IPS-15b (cell line): ENCODE measurements at regions not wholly inside any gene's neighbourhood (a gene's known extent, or its start where the extent isn't known, plus 50 kb on each side); places are given as distances from the start of the nearest gene placed in this dataset.

Experiments used
- H3K27me3 ChIP-seq: one replicate; pipeline ENCODE4 v1.6.1; 2013; ENCODE audit warnings: low read length; ENCODE audit not compliant: control insufficient read depth, insufficient read depth
- H3K36me3 ChIP-seq: one replicate; pipeline ENCODE4 v1.6.1; 2013; ENCODE audit warnings: low read length; ENCODE audit not compliant: control insufficient read depth, insufficient read depth
- H3K4me1 ChIP-seq: one replicate; pipeline ENCODE4 v1.6.1; 2013; ENCODE audit warnings: mild to moderate bottlenecking, low read length; ENCODE audit not compliant: control insufficient read depth, insufficient read depth
- H3K4me3 ChIP-seq: one replicate; pipeline ENCODE4 v1.5.1; 2013; ENCODE audit warnings: low read depth, low read length
- H3K9ac ChIP-seq: one replicate; pipeline ENCODE4 v1.6.1; 2013; ENCODE audit warnings: low read depth, mild to moderate bottlenecking, low read length
- H3K9me3 ChIP-seq: one replicate; pipeline ENCODE4 v1.6.1; 2013; ENCODE audit warnings: mild to moderate bottlenecking, low read length; ENCODE audit not compliant: control insufficient read depth, insufficient read depth

- H3K9ac ChIP-seq, result no peak overlapping the region
- H3K4me1 ChIP-seq, result peaks cover 4% of the 10 kb centered on the region
- no peak overlapping the region for H3K4me3 ChIP-seq
- H3K36me3 ChIP-seq, result no peaks in the 10 kb centered on the region
- H3K27me3 ChIP-seq, result no peaks in the 10 kb centered on the region
- no peaks in the 10 kb centered on the region for H3K9me3 ChIP-seq
These were observed 266.6 kb upstream of the GAS1 start for GRCh38 chr9:87213948-87214347.

- Histone ChIP-seq H3K9ac (no peak overlapping the region), H3K4me1 (peaks cover 4% of the 10 kb centered on the region), H3K9me3 (no peaks in the 10 kb centered on the region), H3K4me3 (no peak overlapping the region), H3K27me3 (no peaks in the 10 kb centered on the region), H3K36me3 (no peaks in the 10 kb centered on the region)
These were observed 267.7 kb upstream of the GAS1 start for GRCh38 chr9:87214991-87215390.

GRCh38 chr9:87216036-87216435 lies 268.7 kb upstream of the GAS1 start:
- no peak overlapping the region for H3K9ac ChIP-seq
- no peaks in the 10 kb centered on the region for H3K27me3 ChIP-seq
- no peak overlapping the region for H3K4me3 ChIP-seq
- H3K9me3 ChIP-seq, result no peaks in the 10 kb centered on the region
- H3K4me1 ChIP-seq, result peaks cover 4% of the 10 kb centered on the region
- no peaks in the 10 kb centered on the region for H3K36me3 ChIP-seq

GRCh38 chr9:87216897-87217455 lies 269.7 kb upstream of the GAS1 start:
- no peaks in the 10 kb centered on the region for H3K27me3 ChIP-seq
- H3K9ac ChIP-seq, result no peak overlapping the region
- peaks cover 4% of the 10 kb centered on the region for H3K4me1 ChIP-seq
- no peaks in the 10 kb centered on the region for H3K36me3 ChIP-seq
- H3K9me3 ChIP-seq, result no peaks in the 10 kb centered on the region
- no peak overlapping the region for H3K4me3 ChIP-seq

GRCh38 chr9:87223392-87224246 lies 274.0 kb upstream of the DAPK1 start:
- no peak overlapping the region for H3K4me3 ChIP-seq
- no peaks in the 10 kb centered on the region for H3K4me1 ChIP-seq
- no peaks in the 10 kb centered on the region for H3K36me3 ChIP-seq
- no peaks in the 10 kb centered on the region for H3K27me3 ChIP-seq
- H3K9ac ChIP-seq, result no peak overlapping the region
- H3K9me3 ChIP-seq, result no peaks in the 10 kb centered on the region

GRCh38 chr9:87226896-87227295 lies 270.8 kb upstream of the DAPK1 start:
- H3K4me1 ChIP-seq, result no peaks in the 10 kb centered on the region

GRCh38 chr9:87227456-87227855 lies 270.2 kb upstream of the DAPK1 start:
- Histone ChIP-seq H3K36me3 (no peaks in the 10 kb centered on the region), H3K9me3 (no peaks in the 10 kb centered on the region), H3K27me3 (no peaks in the 10 kb centered on the region), H3K4me1 (no peaks in the 10 kb centered on the region), H3K4me3 (no peak overlapping the region), H3K9ac (no peak overlapping the region)

More at GRCh38 chr9:87226896-87227295, 270.8 kb upstream of the DAPK1 start:
- no peaks in the 10 kb centered on the region for H3K36me3 ChIP-seq
- H3K9me3 ChIP-seq, result no peaks in the 10 kb centered on the region
- no peak overlapping the region for H3K4me3 ChIP-seq
- H3K27me3 ChIP-seq, result no peaks in the 10 kb centered on the region
- no peak overlapping the region for H3K9ac ChIP-seq

GRCh38 chr9:87229108-87229507 lies 268.6 kb upstream of the DAPK1 start:
- Histone ChIP-seq H3K9ac (no peak overlapping the region), H3K36me3 (no peaks in the 10 kb centered on the region), H3K9me3 (no peaks in the 10 kb centered on the region), H3K27me3 (no peaks in the 10 kb centered on the region), H3K4me3 (no peak overlapping the region), H3K4me1 (no peaks in the 10 kb centered on the region)

- Histone ChIP-seq H3K36me3 (no peaks in the 10 kb centered on the region), H3K4me3 (no peak overlapping the region), H3K9ac (no peak overlapping the region), H3K9me3 (no peaks in the 10 kb centered on the region), H3K27me3 (no peaks in the 10 kb centered on the region), H3K4me1 (no peaks in the 10 kb centered on the region)
These were observed 264.2 kb upstream of the DAPK1 start for GRCh38 chr9:87233431-87233830.

GRCh38 chr9:87233899-87234455 lies 263.7 kb upstream of the DAPK1 start:
- H3K9ac ChIP-seq, result no peak overlapping the region
- H3K4me1 ChIP-seq, result no peaks in the 10 kb centered on the region
- no peaks in the 10 kb centered on the region for H3K27me3 ChIP-seq
- H3K9me3 ChIP-seq, result no peaks in the 10 kb centered on the region
- H3K36me3 ChIP-seq, result no peaks in the 10 kb centered on the region
- H3K4me3 ChIP-seq, result no peak overlapping the region

GRCh38 chr9:87234854-87235253 lies 262.8 kb upstream of the DAPK1 start:
- no peaks in the 10 kb centered on the region for H3K36me3 ChIP-seq
- H3K4me1 ChIP-seq, result no peaks in the 10 kb centered on the region
- H3K4me3 ChIP-seq, result no peak overlapping the region
- no peaks in the 10 kb centered on the region for H3K9me3 ChIP-seq
- no peak overlapping the region for H3K9ac ChIP-seq
- no peaks in the 10 kb centered on the region for H3K27me3 ChIP-seq

GRCh38 chr9:87236546-87236945 lies 261.1 kb upstream of the DAPK1 start:
- Histone ChIP-seq H3K9ac (no peak overlapping the region), H3K9me3 (no peaks in the 10 kb centered on the region), H3K27me3 (no peaks in the 10 kb centered on the region), H3K4me3 (no peak overlapping the region), H3K4me1 (no peaks in the 10 kb centered on the region), H3K36me3 (no peaks in the 10 kb centered on the region)
